NCI-H1930 (cell line): ENCODE measurements at regions not wholly inside any gene's neighbourhood (a gene's known extent, or its start where the extent isn't known, plus 50 kb on each side); places are given as distances from the start of the nearest gene placed in this dataset.
"Not testable (repeated sequence)": the region's sequence is repeated elsewhere in the genome, so short reads cannot be mapped to it uniquely, and the experiment has no call there.

Experiments
- DNase-seq, 2 experiments: peaks; one replicate each; lab custom pipeline; 2025; lab: John Stamatoyannopoulos, UW

GRCh38 chr5:165404917-165405316 lies 1899.5 kb downstream of the MAT2B start:
- DNase-seq = no peak

DNA sequence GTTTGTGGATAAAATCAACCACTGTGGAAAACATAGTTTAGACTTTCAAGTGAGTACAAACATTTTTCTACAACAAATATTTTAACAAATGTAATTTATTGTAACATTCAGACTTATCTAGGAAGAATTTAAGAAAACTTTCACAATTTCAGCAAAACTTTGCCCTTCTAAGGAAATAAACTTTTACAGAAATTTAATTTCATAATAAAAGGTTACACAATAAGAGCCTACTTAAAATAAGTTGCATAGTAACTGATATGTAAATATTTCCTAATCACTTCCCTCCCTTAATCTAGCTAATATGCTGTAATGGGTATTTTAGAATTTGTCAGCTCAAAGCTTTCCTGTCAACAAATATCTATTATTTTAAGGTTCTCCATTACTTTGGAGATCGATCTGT lies 1899.9 kb downstream of the MAT2B start:
- DNase-seq = no peak

- no peak for DNase-seq
Measured at GRCh38 chr5:165407352-165407751, 1901.9 kb downstream of the MAT2B start.

GRCh38 chr5:165410476-165410875 lies 1905.1 kb downstream of the MAT2B start:
- no peak for DNase-seq

GRCh38 chr5:165411532-165411931 lies 1906.1 kb downstream of the MAT2B start:
- DNase-seq = not testable (repeated sequence)

- DNase-seq = no peak
Measured at GRCh38 chr5:165420493-165420892, 1915.1 kb downstream of the MAT2B start.

DNA sequence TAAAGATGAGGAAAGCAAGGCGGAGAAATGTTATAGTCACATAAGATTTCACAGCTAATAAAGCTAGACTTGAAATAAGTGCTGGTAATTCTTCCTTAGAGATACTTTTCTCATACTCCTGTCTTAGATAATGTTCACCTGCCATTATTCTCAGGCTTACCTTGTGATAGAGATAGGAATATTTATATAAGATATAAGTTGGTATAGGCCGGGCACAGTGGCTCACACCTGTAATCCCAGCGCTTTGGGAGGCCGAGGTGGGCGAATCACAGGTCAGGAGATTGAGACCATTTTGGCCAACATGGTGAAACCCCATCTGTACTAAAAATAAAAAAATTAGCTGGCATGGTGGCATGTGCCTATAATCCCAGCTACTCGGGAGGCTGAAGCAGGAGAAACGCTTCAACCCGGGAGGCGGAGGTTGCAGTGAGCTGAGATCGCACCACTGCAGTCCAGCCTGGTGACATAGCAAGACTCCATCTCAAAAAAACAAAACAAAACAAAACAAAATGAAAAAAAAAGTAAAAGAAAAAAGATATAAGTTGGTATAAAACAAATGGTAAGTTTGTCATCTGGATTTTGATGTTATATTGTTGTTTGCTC lies 1918.4 kb downstream of the MAT2B start:
- no peak for DNase-seq

DNA sequence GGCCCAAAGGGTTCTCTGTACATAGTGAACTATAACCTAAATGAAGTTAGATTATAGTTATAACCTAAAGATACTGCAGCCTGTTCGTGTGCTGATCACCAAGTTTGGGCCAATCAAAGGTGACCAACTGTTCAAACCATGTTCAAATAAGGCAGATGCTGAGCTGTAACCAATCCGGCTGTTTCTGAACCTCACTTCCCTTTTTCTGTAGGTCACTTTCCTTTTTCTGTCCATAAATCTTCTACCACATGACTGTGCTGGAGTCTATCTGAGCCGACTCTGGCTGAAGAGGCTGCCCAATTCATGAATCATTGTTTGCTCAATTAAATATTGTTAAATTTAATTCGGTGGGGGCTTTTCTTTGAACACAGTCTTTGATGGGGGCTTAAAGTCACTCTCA lies 1920.2 kb downstream of the MAT2B start:
- DNase-seq = no peak

GRCh38 chr5:165448753-165449152 lies 1943.3 kb downstream of the MAT2B start:
- no peak for DNase-seq

DNA sequence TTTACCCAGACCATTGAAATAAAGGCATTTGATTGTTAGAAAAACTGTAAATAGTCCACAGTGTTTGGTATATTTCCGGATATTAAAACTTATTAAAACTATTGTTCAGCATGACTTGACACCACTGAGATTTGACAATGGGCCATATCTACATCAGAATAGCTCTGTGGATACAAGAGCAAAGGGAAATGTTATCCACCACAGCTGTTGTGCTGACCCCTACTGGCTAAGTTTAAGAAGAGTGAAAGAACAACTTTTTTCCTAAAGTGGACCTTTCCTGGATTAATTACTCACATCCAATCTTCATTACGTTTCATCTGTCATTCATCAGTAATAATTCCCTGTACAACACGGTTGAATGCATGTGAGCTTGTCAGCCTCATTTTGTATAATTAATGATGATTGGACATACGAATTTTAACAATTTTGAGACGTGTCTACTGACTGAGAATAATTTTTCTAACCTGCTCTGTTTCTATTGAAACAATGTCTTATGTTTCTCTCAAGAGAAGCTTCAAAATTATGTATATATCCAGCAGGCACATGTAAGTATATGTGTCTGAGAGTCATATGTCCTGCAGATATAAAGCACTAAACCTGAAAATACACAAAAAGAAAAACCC lies 1952.6 kb downstream of the MAT2B start:
- no peak for DNase-seq

DNA sequence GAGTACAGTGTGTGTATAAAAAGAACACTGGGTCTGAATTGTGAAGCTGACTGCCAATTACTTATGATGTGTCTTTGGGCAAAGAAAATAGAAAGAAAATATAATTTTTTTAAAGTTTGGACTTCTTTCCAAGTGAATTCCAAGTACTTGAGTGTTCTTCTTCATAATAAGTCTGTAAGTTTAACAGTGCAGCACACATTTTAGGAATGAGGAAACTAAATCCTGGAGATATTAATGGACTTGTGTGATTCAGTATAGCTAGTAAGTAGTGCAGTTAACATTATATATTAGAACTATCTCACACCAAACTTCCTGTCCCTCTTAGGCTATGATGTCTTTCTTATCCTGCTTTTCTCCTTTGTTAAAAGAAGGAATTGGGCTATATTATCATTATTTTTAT lies 1953.8 kb downstream of the MAT2B start:
- DNase-seq = no peak

DNA sequence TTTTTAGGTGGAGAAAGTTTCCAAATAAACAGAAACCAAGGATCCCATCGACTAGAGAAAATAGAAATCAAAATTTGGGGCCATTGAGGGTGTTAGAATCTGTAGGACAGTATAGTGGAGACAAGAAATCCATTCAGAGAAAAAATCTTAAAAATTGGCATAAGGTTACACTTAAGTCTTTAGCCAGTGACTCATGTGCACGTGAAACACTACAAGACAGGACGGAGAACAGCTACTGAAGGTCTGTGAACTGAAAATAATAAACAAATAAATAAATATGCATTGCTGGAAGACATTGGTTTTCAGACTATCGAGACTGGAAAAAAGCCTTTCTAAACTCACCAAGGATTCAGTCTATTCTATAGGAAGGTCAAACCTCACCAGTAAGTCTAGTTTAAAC lies 1955.5 kb downstream of the MAT2B start:
- no peak for DNase-seq

DNA sequence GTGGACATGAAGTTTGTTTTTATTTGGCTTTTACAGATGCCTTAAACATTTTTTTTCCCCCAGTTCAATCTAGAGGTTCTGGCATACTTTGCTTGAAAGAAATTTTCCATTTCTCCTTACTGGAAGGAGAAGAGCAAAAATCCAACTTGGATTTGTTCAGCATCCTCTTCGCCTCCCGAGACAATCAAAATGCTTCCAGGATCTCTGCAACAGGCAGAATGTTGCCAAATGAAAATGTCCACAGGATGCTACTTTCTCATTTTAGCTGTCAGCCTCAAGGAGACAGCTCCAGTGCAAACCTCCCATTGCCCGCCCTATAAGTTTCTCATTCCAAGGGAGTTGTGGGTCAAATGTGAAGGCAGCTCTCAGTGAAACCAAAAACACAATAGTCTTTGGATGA lies 1972.1 kb downstream of the MAT2B start:
- DNase-seq = no peak

DNA sequence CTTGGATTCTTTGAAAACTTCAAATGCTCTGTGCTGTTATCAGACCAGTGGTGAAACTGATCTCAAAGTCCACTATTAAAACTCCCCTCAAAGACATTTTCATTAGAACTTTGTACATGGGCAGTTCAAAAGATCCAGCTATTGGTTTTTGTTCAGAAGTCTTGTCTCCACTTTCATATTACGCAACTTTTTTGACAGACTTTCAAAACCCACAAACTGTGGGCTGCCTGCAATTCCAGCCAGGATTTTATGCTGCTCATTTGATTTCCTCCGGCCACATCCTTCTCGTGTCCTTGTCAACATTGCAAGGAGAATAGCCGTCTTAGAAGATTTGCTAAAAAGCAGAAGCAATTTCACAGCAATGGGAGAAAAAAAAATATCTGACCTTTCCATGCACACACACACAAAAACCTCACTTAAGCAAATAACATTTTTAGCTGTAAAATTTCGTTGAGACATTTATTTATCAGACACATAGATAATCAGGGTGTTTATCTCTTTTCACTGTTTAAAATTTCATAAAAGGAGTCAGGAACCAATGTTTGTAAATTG lies 1990.5 kb downstream of the MAT2B start:
- no peak for DNase-seq

- peak in 1 of 2 experiments; percentile 4 for DNase-seq
Measured at GRCh38 chr5:165497707-165498106, 1992.3 kb downstream of the MAT2B start.

DNA sequence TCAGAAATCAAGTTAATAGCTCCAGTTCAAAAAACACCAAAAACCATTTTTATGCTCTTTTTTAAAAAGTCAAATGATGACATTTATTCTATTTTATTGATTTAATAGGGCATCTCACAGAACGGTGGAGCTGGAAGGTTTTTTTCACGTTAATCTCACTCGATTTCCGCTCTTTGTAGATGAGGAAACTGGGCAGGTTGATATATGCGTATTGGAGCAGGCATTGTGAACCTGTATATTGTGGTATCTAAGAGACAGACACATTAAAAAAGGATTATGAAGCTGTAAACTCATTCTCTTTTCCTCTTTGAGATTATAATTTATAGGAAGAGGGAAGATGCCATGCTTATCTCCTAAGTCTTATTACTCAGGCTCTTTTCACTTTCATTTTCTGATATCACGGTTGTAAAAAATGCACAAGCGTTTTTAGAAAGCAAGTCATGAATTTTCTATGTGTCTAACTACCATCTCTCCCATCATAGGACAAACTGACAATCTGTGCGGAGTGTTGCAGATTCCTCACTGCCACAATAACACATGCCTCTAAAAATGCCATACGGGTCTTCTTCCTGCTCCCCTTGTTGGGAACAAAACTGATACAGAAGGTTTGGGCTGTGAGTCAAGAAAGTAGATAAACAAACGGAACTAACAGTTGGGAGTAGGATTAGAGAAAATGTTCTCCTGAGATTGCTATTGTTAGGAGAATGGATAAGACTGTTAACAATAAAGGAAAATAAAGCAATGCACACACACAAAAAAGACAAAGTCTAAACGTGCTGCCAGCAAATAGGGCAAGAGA lies 1997.7 kb downstream of the MAT2B start:
- DNase-seq = no peak

GRCh38 chr5:165504674-165505073 lies 1999.3 kb downstream of the MAT2B start:
- no peak for DNase-seq

DNA sequence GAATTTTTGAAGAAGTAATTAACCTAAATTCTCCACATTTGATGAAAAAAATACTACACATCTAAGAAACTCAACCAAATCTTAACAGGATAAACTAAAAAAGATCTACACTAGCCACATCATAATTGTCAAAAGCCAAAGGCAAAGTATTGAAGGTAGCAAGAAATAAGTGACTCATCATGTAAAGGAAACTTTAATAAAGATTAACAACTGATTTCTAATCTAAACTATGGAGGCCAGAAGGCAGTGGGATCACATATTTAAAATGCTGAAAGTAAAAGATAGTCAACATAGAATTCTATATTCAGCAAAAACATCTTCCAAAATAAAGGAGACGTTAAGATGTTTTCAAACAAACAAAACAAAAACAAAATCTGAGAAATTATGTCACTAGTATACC lies 2002.9 kb downstream of the MAT2B start:
- DNase-seq = no peak

- DNase-seq = no peak
Measured at GRCh38 chr5:165508861-165509260, 2003.4 kb downstream of the MAT2B start.

DNA sequence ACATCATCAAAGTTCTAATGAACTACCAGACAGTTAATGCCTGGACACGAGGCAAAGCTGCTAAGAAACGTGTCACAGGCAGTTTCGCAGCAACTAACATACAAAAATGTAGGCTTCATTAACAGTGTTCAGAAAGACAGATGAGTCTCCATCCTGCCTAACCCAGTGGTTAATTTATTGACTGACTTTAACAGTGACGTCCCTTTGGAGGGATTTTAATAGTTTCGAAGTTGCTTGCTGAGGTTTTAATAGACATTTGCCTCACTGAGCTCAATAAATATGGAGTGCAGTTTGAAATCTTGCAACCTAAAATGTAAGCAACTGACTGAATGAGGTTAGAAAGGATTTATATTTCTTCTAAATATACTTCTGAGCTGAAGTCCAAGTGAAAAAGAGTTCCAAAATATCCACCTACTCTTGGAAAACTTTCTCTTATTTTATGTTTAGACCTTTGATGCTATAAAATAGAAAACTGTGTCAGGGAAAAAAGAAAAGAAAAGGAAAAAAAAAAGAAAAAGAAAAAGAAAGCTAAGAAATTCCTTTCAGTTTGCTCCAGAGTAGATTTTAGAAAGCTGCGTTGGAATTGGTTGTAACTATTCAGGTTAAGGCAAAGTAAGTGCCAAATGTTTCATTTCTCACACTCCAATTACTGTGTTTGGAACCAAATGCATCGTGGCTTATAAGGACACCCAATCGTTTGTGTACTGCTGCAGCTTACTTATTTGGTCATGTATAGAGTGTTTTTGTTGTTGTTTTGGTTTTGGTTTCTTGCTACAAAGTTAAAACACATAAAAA lies 2016.6 kb downstream of the MAT2B start:
- no peak for DNase-seq

DNA sequence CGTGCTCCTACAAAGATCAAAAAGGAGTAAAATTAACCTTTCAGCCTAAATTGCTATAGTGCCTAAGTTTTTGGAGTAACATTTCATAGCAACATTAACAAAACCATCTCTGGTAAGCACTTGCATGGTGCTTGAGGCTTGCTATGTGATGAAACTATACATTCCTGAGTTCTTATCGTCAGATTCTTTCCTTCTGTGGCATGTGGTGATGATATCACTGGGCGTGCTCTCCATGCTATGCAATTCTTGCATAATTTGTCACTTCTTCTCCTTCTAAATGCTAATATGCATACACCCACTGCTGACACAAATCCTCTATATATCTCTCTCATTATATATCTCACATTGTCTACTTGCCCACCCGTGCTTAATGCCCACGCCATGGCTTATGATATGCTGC lies 2019.9 kb downstream of the MAT2B start:
- DNase-seq = no peak

GRCh38 chr5:165526357-165526756 lies 2020.9 kb downstream of the MAT2B start:
- no peak for DNase-seq
